Stimulated activated CD8-positive, alpha-beta memory T cell treated with anti-CD3 and anti-CD28 coated beads, Interleukin-7, amount 100 ng/mL, for 48 hours (primary cell): ENCODE measurements at regions not wholly inside any gene's neighbourhood (a gene's known extent, or its start where the extent isn't known, plus 50 kb on each side); places are given as distances from the start of the nearest gene placed in this dataset.

Experiments used
- DNase-seq, 2 donors: peaks; one replicate each; pipeline ENCODE4 v3.0.0-alpha.2; 2020; ENCODE audit warnings: low read depth in 1 of 2; ENCODE audit errors: extremely low read depth in 1 of 2

- no peak for DNase-seq
Observed at GRCh38 chr13:21757763-21758162, 86.9 kb downstream of the FGF9 start.

DNA sequence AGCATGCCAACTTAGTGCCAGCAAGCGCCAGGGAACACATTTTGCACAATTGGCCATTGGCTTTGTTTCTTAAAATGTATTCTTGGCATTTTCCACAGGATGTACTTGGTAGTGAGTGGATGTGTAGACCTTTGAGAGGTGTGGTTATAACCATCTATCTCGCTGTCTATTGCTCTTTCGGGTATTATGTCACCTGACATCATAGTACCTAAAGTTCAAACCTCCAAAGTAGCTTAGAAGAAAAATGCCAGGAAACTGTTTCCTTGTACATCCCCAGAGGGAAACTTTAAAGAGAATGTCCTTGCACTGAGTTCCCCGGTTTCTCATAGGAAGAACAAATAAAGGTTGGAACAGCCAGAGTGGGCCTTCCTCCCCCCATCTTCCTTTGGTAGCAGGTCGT, 87.6 kb downstream of the FGF9 start:
- DNase-seq = no peak

GRCh38 chr13:21759463-21759862, 88.6 kb downstream of the FGF9 start:
- DNase-seq = no peak

DNA sequence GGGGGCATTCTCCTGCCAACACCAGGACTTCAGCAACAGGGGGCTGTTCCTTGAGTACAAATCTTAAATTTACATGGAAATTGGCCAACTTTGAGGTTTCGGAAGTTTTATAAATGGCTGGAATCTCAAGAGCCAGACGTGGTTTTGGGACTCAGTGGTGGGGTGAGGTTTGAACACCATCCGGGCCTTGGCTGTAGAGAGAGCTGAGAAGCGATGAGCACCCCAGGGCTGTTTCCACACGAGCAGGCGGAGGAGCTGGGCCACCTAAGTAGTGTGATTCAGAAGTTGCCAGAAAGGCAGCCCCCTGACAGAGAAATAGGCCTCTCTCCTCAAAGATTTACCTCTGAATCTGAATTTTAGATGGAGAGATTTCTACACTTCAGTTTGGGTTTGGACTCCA, 89.0 kb downstream of the FGF9 start:
- DNase-seq = no peak

- DNase-seq = no peak
Observed at GRCh38 chr13:21761770-21762169, 90.9 kb downstream of the FGF9 start.

DNA sequence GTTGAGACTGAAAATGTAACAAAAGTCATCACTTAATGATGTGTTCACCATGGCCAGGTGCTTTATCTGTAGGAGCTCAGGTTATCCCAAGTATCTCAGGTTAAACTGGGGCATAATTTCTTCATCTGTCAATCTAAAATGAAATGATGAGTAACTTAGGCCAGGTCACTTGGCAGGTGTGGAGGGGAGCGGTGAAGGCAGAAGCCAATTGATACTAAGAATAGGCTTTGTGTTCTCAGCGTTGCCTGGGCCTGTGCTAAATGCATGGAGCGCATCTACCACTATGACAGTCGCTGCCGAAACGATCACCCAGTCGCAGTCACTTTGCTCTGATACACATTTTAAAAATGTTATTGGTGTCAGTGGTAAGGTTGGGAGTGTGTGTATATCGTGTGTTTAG, 91.6 kb downstream of the FGF9 start:
- DNase-seq = no peak

- no peak for DNase-seq
Observed at GRCh38 chr13:21767032-21767431, 96.2 kb downstream of the FGF9 start.

GRCh38 chr13:21771075-21771474, 100.2 kb downstream of the FGF9 start:
- no peak for DNase-seq

- no peak for DNase-seq
Observed at GRCh38 chr13:21777166-21777565, 106.3 kb downstream of the FGF9 start.

DNA sequence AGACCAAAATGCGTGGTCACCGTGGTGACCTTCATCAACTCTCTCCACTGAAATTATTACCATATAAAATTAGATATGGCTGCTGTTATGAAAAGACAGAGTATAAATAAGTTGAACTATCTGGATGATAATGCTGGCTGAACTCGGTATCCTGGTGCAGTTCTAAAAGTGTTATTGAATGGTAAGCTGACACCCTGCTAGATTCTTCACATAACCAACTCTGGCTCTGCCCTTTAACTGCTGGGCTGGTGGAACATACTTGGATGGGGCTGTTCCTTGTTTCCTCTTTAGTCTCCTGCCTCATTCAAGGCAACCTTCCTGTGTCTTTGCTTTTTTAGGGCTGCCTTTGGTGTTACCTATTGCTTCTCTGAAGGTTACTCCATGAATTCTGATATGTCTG, 106.9 kb downstream of the FGF9 start:
- no peak for DNase-seq

DNA sequence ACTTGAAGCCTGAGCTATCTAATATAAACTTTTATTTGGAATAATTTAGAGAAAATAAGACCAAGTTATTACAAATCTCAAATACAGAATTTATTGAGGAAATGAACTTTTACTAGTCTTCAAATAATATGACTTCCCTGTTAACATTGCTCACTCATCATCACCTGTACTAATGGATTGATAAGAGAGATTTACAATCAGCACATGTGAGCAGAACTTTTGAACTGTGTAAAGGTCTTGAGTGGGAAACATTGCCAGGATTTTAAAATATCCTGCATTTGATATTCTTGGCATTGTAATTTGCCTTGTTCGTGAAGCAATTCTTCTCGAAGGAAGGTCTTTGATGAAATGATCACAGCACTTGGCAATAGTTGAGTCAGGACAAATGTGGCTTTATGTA, 111.9 kb downstream of the FGF9 start:
- no peak for DNase-seq

DNA sequence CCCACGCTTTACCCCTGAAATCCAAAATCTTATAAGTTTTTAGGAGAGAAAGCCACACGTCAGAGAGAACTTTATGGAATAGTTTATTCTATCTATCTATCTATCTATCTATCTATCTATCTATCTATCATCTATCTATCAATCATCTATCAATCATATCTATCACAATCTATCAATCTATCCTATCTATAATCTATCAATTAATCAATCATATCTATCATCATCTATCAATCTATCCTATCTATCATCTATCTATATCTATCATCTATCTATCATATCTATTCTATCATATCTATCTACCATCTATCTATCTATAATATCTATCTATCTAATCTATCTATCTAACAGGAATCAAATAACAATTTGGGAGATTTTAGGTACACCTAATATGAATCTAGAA, 115.1 kb downstream of the FGF9 start:
- DNase-seq = no peak

GRCh38 chr13:21796066-21796465, 125.2 kb downstream of the FGF9 start:
- DNase-seq = no peak

- DNase-seq = no peak
Observed at GRCh38 chr13:21796775-21797514, 126.1 kb downstream of the FGF9 start.

DNA sequence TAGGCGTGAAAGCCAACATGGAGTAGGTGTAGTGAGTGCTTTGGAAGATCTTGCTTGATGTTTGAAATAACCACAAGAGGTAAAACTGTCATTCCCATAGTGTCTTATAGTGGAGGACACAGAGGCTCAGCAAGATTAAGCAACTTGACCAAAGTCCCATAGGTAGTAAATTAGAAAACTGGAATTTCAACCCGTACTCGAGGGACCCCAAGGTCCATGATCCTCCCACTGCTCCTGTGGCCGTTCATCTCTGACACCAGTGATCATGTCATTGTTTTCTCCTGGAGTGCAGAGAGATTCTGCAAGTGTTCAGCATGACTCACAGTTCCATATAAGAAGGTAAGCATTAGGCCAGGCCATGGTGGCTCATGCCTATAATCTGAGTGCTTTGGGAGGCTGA, 126.9 kb downstream of the FGF9 start:
- DNase-seq = no peak

DNA sequence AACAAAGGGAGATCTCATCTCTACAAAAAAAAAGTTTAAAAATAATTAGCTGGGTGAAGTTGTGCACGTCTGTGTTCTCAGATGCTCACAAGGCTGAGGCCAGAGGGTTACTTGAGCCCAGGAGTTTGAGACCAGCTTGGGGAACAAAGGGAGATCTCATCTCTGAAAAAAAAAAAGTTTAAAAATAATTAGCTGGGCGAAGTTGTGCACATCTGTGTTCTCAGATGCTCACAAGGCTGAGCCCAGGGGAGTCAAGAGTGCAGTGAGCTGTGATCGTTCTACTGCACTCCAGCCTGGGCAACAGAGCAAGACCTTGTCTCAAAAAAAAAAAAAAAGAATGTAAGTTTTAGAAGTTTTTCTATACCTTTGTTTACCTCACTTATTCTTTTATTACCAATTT, 127.3 kb downstream of the FGF9 start:
- no peak for DNase-seq

DNA sequence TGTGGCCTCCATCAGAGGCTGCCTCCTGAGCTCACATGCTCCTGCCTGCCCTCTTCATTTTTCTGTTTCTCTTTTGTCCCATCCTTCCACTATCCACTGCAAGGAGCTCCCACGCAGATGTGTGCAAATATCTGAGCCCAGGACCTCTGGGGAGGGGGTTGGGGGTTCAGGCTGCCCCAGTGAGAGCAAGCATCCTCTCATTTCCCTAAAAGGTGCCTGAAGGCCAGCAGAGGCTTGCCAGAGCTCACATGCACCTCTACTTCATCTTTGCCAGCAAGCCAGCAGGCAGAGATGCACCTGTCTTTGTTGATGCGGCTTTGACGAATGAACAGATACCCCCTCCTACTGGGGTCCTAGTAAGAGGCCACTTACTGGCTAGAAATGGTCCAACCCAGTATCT, 128.8 kb downstream of the FGF9 start:
- no peak for DNase-seq

GRCh38 chr13:21800837-21801616, 130.2 kb downstream of the FGF9 start:
- DNase-seq = no peak

DNA sequence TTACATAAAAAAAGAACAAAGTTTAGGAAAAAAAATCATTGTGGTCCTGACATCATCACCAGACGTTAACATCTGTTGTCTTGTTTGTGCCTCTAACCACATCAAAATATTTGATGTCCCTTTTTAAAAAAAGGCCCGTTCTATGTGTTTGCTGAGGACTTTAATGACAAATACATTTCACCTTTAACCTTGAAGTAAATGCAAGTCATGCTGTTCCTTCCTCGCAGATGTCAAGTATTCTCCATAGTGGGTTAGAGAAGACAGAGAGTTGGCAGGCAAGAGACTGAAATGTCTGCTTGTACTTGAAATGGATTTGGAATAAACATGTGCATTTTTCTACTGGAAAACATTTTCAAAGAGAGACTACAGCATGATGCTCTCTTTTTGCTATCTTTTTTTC, 134.9 kb downstream of the FGF9 start:
- no peak for DNase-seq

DNA sequence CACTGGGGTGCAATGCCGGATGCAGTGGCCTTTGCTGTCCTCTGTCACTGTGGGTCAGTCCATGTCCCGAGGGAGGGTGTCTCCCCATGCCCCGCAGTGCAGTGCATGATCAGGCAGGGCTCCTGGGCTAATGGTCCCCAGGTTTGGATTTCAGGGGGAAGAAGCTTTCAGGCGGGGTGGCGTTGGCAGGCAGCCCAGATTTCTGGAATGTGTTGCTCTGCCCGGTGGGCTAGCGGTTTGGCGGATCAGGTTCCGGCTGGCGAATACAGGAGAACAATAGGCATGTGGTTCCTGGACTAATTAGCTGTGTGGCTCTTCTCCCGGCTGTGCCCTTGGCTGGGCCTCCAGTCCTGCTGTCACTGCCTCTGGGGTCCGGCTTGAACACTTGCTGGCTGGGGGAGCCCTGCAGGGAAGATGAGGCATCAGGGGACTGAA, 141.3 kb downstream of the FGF9 start:
- DNase-seq = no peak

DNA sequence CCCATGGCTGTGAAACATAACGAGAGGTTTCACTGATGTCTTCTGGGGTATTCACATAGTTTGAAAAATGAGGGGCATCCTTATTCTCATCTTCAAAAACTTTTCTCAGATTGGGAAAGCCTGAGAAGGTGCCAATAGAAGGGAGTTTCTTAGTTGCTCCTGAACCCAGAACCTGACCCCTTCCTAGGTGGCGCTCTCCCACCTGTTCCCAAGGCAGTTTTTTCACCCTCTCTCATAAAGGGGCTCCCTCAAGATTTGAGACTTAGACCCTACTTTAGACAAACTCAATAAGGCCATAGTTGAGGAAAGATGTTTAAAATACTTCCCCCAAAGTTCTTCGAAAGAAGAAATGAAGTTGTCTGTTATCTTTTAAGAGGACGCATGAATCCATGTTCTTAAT, 142.2 kb downstream of the FGF9 start:
- DNase-seq = no peak

- DNase-seq = no peak
Observed at GRCh38 chr13:21813844-21814243, 143.0 kb downstream of the FGF9 start.
